ENCODE measurements at regions not wholly inside any gene's neighbourhood (a gene's known extent, or its start where the extent isn't known, plus 50 kb on each side); places are given as distances from the start of the nearest gene placed in this dataset.
"Not testable (repeated sequence)": the region's sequence is repeated elsewhere in the genome, so short reads cannot be mapped to it uniquely, and the experiment has no call there.

DNA sequence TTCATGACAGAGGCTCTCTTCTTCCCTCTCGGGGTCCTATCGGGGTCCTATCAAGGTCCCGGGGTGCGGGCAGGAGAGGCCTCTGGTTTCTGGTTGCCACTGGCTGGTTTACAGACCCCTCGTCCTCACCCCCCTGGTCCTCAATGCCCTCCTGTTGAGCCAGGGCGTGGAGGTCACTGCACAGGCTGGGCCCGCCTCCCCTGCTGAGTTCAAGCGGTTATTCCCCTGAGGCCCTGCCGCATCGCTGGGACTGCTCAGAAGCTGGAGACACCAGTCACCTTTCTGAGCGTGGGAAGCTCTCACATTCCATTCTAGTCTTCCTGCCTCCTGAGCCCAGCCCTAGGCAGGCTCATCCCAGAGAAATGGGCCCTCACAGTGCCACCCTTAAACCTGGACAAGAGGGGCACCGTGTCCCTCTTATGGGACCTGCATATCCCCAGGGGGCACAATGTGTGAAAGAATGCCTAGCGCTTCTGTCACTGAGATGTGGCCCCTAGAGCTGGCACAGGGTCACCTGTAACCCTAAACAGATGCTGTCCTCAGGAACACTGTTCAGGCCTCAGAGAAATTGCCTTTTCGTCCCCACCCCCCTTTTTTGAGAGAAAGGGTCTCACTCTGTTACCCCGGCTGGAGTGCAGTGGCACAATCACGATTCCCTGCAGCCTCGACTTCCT is 177.7 kb upstream of the RGS6 start:
- 89 to 90% methylated on average over 16 to 17 of the region's 17 CpGs for WGBS, 2 donors
- intact Hi-C loops (cut with DNase I; ENCODE audit: low total_unique reads): loop anchor here (5.0 kb wide), 1 partner anchor 617 kb away; no protein-coding TSS in a partner anchor
- DNase-seq (ENCODE audit: low spot score in 2 of 2): no peak

DNA sequence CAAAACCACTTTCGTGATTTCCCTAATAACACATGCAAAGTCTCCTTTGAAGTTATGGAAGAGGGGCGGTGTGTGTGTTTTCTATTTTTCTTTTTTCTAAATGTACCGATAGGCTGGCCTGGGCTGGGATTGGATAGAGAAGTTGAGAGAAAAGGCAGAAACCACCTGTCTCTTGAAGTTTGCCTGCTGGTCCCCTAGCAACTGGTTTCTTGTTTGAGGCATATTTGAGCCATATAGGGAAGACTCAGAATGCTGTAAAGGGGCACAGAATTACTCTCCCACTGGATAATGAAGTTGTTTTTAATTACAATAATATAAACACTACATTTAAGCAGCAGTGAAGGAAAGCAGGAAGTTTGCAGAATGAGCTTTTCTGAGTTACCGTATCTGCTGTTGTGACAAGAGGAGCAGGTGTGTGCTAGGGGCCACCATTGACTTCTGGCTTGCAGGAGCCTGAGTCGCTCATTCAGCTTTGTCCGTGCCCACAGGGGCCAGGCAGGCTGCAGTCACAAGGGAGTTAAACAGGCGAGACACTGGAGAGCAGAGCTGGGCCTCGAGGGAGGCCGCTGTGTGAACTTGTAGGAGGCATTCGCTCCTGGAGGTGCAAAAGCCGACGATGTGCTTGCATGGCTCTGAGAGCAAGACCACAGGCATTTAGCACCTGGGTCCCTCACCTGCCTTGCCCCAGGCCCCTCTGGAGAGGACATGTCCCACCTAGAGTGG is 173.8 kb upstream of the RGS6 start:
- WGBS, 2 donors: 68 to 75% methylated on average over 12 of the region's 12 CpGs
- no peak overlapping the region for H3K4me3 ChIP-seq (ENCODE audit: low read depth, poor library complexity, severe bottlenecking)
- TF ChIP-seq POLR2A (IDR thresholded peaks at IDR 0.05): no peak
- intact Hi-C loops (cut with DNase I; ENCODE audit: low total_unique reads): no loop called here
- no peak for DNase-seq (ENCODE audit: low spot score in 2 of 2)

More for the DNA sequence above, 177.7 kb upstream of the RGS6 start:
- TF ChIP-seq, protein P1, sequence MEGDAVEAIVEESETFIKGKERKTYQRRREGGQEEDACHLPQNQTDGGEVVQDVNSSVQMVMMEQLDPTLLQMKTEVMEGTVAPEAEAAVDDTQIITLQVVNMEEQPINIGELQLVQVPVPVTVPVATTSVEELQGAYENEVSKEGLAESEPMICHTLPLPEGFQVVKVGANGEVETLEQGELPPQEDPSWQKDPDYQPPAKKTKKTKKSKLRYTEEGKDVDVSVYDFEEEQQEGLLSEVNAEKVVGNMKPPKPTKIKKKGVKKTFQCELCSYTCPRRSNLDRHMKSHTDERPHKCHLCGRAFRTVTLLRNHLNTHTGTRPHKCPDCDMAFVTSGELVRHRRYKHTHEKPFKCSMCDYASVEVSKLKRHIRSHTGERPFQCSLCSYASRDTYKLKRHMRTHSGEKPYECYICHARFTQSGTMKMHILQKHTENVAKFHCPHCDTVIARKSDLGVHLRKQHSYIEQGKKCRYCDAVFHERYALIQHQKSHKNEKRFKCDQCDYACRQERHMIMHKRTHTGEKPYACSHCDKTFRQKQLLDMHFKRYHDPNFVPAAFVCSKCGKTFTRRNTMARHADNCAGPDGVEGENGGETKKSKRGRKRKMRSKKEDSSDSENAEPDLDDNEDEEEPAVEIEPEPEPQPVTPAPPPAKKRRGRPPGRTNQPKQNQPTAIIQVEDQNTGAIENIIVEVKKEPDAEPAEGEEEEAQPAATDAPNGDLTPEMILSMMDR (IDR thresholded peaks at IDR 0.05): no peak
- TF ChIP-seq POLR2A (IDR thresholded peaks at IDR 0.05): no peak
- no peak overlapping the region for H3K4me3 ChIP-seq (ENCODE audit: low read depth, poor library complexity, severe bottlenecking)

DNA sequence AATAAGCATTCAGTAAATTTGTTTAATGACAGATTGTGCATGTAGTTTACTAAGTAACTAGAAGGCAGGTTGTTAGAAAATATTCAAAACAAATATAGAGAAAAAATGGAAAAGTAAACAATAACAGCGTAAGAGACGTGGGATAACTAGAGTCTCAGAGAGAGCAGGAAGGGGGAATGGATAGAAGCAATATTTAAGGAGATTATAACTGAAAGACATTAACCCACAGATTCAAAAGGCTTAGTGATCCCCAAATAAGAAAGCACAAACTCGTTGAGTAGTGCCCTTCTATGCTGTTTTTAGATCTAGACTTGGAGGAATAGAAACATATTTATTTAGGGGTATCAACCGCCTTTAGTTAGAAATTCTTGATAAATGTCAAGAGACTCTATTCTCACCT is 169.7 kb upstream of the RGS6 start:
- DNase-seq (ENCODE audit: low spot score in 2 of 2): no peak
- WGBS, 2 donors: 91 to 92% methylated on average over 4 of the region's 4 CpGs
- TF ChIP-seq, protein P1 (IDR thresholded peaks at IDR 0.05): no peak
- no peak for TF ChIP-seq POLR2A (IDR thresholded peaks at IDR 0.05)
- intact Hi-C loops (cut with DNase I; ENCODE audit: low total_unique reads): no loop called here
- no peak overlapping the region for H3K4me3 ChIP-seq (ENCODE audit: low read depth, poor library complexity, severe bottlenecking)

DNA sequence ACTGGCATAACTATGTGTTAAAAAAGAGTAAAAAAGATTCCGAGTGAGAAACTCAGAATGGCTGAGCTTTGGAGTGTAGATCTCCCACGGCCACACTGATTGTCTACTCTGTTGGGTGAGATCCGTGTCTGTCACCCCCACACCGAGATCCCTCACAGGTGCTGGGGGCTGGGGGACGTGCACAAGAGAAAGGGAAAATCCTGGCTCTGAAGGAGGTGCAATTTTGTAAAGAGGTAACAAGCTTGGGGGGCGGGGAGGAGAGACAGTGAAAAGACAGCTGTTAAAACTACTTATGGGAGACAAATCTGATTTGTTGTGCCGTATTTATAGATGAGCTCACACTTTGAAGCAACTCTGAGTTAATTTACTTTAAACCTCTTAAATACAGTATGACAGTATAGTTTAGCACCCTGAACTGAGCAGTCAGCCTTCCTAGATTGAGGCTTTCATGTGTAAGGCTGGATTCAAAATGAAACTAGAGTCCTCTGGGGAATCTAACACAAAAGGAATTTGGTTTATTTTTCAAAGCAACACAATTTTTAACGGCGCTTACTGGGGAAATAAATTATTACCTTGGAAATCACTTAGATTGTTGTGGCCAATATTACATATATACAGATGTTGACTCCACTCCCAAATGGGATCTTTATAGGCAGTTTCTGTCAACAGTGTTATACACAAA is 167.4 kb upstream of the RGS6 start:
- H3K4me3 ChIP-seq (ENCODE audit: low read depth, poor library complexity, severe bottlenecking): no peak overlapping the region
- no peak for DNase-seq (ENCODE audit: low spot score in 2 of 2)
- TF ChIP-seq, protein P1 (IDR thresholded peaks at IDR 0.05): no peak
- TF ChIP-seq POLR2A (IDR thresholded peaks at IDR 0.05): no peak
- intact Hi-C loops (cut with DNase I; ENCODE audit: low total_unique reads): no loop called here
- WGBS, 2 donors: 27 to 41% methylated on average over 9 of the region's 9 CpGs

DNA sequence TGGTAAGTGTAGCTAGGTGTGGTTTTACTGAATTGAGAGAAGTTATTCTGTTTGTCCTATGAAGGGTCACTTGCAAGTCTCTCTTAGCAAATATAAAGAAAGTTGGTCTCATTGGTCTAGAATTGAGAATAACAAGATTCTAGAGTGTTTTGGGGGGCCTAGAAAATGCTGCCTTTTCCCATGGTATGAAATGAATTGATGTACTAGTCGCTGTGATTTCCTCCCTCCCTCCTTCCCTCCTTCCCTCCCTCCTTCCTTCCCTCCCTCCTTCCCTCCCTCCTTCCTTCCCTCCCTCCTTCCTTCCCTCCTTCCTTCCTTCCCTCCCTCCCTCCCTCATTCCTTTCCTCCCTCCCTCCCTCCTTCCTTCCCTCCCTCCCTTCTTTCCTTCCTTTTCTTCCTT is 166.7 kb upstream of the RGS6 start:
- H3K4me3 ChIP-seq (ENCODE audit: low read depth, poor library complexity, severe bottlenecking): no peak overlapping the region
- no peak for DNase-seq (ENCODE audit: low spot score in 2 of 2)
- TF ChIP-seq, protein P1 (IDR thresholded peaks at IDR 0.05): no peak
- TF ChIP-seq POLR2A (IDR thresholded peaks at IDR 0.05): no peak
- 77 to 79% methylated on average over 1 of the region's 1 CpG for WGBS, 2 donors
- intact Hi-C loops (cut with DNase I; ENCODE audit: low total_unique reads): no loop called here

DNA sequence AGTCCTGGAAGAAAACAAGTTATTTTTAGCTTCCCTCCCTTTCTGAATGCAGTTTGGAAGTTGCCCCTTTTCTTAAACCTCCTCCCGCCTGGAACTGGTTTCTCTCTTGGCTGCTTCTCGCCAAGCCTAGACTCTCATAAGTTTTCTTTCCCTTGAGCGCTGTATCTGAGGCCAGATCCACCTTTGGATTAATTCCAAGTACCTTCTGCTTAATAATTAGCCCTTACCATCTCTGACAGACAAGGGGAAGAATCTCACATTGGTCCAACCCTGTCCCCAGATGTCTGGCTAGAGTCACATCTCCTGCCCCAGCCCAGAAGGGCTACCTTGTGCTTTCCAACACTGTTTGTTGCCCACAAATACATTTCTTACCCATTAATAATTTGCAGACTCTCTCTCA is 161.8 kb upstream of the RGS6 start:
- WGBS, 2 donors: 58 to 65% methylated on average over 3 of the region's 3 CpGs
- no peak overlapping the region for H3K4me3 ChIP-seq (ENCODE audit: low read depth, poor library complexity, severe bottlenecking)
- intact Hi-C loops (cut with DNase I; ENCODE audit: low total_unique reads): no loop called here
- TF ChIP-seq, protein P1 (IDR thresholded peaks at IDR 0.05): no peak
- DNase-seq (ENCODE audit: low spot score in 2 of 2): no peak

DNA sequence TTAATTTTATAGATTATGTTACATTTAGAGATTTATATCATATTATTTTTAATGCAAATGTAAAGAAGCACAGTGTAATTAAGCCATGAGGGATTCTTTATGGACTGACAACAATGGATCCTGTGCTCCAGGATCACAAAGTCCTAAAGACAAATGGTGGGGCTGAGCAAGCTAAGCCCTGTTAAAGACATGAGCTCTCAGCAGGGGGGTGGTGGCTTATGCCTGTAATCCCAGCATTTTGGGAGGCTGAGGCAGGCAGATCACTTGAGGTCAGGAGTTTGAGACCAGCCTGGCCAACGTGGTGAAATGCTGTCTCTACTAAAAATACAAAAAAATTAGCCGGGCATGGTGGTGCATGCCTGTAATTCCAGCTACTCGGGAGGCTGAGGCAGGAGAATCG is 160.8 kb upstream of the RGS6 start:
- H3K4me3 ChIP-seq (ENCODE audit: low read depth, poor library complexity, severe bottlenecking); DNase-seq (ENCODE audit: low spot score in 2 of 2); intact Hi-C loops (cut with DNase I; ENCODE audit: low total_unique reads): not testable (repeated sequence)
- 89 to 93% methylated on average over 4 of the region's 4 CpGs for WGBS, 2 donors

DNA sequence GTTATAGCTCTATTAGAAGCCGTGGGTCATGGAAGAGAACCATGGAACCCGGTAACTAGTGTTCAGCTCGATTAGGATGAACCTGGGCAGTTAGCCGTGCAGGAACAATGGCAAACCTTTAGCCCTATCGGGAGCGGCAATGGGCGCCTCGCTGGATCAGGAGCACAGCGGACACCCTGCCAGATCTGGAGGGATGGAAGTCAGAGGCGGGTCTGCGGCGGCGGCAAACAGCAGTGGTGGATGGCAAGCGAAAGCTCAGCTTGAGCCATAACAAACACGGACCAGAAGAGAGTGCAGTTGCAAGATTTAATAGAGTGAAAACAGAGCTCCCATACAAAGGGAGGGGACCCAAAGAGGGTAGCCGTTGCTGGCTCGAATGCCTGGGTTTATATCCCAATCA is 160.2 kb upstream of the RGS6 start:
- intact Hi-C loops (cut with DNase I; ENCODE audit: low total_unique reads); DNase-seq (ENCODE audit: low spot score in 2 of 2); H3K4me3 ChIP-seq (ENCODE audit: low read depth, poor library complexity, severe bottlenecking): not testable (repeated sequence)
- 91 to 94% methylated on average over 17 of the region's 17 CpGs for WGBS, 2 donors

Measured in lower leg skin (tissue), 4 donors.